GM21825 (cell line): ENCODE measurements at regions not wholly inside any gene's neighbourhood (a gene's known extent, or its start where the extent isn't known, plus 50 kb on each side); places are given as distances from the start of the nearest gene placed in this dataset.

Experiments used
- ATAC-seq: cut with Tn5 transposase; IDR thresholded peaks from one replicate; pipeline ENCODE4 v1.9.1; 2021; ENCODE audit warnings: mild to moderate bottlenecking, moderate library complexity; ENCODE audit not compliant: unreplicated experiment

DNA sequence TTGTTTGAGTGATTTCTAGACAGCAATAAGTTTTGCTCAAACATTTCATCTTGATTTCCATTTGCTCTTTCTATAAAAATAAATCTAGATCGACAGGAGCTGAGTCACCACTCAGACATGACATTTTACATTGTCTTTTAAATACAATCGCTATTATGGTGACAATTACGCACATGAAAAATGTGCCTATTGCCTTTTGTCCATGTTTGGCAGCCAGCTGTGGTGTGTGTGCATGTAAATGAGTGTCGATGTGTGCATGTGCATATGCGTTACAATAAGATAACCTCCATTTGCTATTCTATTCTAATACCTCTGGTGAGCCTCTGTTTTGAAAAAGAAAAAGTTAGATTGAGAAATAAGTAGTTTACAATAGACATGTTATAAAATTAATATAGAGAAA is 89.7 kb upstream of the GRM7 start:
- ATAC-seq, result no peak

DNA sequence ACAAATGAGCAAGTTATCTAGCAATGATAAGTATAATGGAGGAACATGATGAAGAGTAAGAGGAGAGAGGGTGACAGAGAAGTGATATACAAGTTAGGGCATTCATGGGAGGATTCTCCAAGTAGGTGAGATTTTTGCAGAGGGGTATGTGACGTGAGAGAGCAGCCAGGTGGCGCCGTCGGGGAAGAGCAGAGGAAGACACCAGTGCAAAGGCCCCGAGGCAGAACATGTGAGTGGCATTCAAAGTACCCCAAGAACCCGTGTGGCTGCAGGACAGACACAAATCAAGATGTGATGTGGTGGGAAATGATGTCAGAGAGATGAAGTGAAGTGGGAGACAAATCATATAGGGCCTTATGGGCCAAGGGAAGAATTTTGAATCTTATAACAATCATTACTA is 81.8 kb upstream of the GRM7 start:
- ATAC-seq, result no peak

DNA sequence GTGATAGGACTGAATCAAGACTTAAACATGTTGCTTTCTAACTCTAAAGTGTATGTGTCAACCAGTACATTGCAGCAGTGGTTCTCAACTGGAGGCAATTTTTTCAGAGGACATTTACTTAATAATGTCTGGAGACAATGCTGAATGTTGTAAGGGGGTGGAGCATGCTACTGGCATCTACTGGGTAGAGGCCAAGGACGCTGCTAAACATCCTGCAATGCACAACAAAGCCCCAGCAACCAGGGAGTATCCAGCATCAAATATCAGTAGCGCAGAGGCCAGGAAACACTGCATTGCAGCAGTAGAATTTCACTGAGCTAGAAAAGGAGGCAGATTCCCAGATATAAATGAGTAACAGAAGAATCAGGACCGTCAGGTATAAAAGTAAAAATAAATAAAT is 79.8 kb upstream of the GRM7 start:
- ATAC-seq, result no peak

- no peak for ATAC-seq
Measured at GRCh38 chr3:6785726-6786125, 75.2 kb upstream of the GRM7 start.

DNA sequence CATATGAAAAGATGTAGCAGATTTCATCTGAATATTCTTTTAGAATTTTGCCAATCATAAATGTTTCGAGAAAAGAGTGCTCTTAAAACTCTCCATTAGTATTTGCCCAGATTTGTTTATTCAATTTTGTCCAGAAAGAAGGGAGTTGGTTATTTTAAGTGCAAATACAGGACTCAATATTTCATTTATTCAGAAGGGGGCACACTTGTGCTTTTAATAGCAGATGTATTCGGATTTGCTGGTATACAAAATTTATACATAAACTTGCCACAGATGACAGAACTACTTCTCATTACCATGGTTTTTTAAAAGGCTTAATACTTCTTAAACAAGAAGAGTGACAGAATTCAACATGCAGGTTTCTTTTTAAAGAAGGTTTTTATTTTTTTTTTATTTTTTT is 69.8 kb upstream of the GRM7 start:
- ATAC-seq, result no peak

DNA sequence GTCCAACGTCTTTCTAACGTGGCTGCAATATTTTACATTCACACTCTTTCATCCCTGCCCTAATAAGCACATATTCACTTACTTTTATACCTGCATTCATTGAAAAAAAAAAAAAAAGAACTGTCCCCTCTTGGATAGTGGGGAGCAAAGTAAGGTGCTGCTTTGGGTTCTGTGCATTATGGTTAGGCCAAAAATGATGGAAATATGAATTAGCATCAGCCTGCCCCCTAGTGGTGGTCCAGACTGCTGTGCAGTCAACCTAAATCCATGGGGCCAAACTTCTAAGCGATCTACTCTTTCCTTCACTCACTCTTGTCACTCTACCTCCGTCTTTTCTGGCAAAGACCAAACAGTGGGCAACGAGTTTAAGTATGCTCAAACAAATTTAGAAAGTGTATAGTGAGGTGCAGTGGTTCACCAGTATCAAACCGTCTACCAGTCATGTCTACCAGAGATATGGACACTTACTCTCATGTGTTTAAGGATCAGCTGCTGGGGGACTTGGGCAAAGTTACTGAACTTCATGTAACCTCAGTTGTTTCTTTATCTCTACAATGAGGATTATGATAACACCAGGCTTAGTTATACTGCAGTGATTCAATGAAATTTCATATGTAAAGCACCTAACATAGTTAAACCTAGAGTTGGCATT is 61.5 kb upstream of the GRM7 start:
- ATAC-seq, result peak; percentile 88

GRCh38 chr3:6803619-6804018 is 57.3 kb upstream of the GRM7 start:
- no peak for ATAC-seq

GRCh38 chr3:6805236-6805635 is 55.7 kb upstream of the GRM7 start:
- no peak for ATAC-seq

DNA sequence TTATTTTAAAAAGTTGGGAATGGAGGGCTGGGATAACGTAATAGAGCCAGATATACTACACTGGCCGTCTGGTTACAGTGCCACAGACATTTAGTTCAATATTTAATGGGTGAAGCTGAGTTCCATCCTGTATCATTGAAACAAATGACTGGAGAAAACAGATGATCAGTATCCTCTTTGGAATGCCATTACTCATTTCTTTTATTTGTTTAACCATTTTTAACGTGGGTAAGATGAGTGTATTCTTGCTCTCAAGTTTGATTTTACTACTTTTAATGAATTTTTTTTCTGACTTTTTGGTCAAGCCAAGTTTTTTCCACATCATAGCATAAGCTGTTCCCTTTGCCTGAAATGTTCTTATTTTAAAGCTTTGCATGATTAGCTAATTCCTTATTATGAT is 53.9 kb upstream of the GRM7 start:
- no peak for ATAC-seq

- ATAC-seq, result no peak
Measured at GRCh38 chr3:6807967-6808588, 52.8 kb upstream of the GRM7 start.

DNA sequence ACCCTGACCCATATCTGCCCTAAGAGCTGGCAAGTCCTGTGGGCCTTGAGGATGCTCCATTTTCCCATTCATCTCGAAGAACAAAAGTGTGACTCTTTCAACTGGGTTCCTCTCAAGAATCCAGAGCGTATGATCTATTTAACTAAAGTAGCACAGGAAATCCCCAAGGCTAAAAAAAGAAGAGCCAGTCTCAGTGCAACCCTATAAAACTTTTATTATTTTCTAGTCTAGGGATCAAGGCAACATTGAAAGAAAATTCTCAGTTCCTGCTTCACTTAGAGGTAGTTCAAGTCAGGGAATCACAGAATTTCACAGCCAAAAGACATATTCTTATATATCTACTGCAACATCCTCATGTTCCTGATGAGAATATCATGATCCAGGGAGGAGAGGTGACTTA is 51.6 kb upstream of the GRM7 start:
- ATAC-seq, result no peak
